GM18951 (cell line): ENCODE measurements at regions not wholly inside any gene's neighbourhood (a gene's known extent, or its start where the extent isn't known, plus 50 kb on each side); places are given as distances from the start of the nearest gene placed in this dataset.
"Not testable (repeated sequence)": the region's sequence is repeated elsewhere in the genome, so short reads cannot be mapped to it uniquely, and the experiment has no call there.

Source experiments
- POLR2A ChIP-seq: IDR thresholded peaks from 4 replicates; pipeline ENCODE4 v1.6.1; 2011; ENCODE audit warnings: mild to moderate bottlenecking; ENCODE audit not compliant: insufficient read length, insufficient read depth; ENCODE audit errors: extremely low read depth
- in situ Hi-C: fragments of 300-500 bp; cut with MboI; formaldehyde crosslinking; loops from one replicate; pipeline ENCODE4 v1.12.0; 2022; ENCODE audit warnings: low sequenced_read_pairs, mixed read lengths, inconsistent platforms; ENCODE audit not compliant: unreplicated experiment

- in situ Hi-C loops, result no loop called here
Measured at GRCh38 chrX:5402461-5402860, 826.2 kb downstream of the NLGN4X start.

GRCh38 chrX:5399403-5399802 lies 829.3 kb downstream of the NLGN4X start:
- TF ChIP-seq POLR2A, result no peak
- in situ Hi-C loops, result no loop called here

More at GRCh38 chrX:5402461-5402860, 826.2 kb downstream of the NLGN4X start:
- TF ChIP-seq POLR2A, result no peak

- TF ChIP-seq POLR2A, result no peak
- in situ Hi-C loops, result no loop called here
Measured at GRCh38 chrX:5397409-5397808, 831.3 kb downstream of the NLGN4X start.

GRCh38 chrX:5390376-5390775 lies 838.3 kb downstream of the NLGN4X start:
- in situ Hi-C loops, result no loop called here
- no peak for TF ChIP-seq POLR2A

- no peak for TF ChIP-seq POLR2A
- in situ Hi-C loops, result no loop called here
Measured at GRCh38 chrX:5388087-5388486, 840.6 kb downstream of the NLGN4X start.

- in situ Hi-C loops, result no loop called here
- no peak for TF ChIP-seq POLR2A
Measured at GRCh38 chrX:5380426-5380825, 848.2 kb downstream of the NLGN4X start.

GRCh38 chrX:5341902-5342301 lies 886.8 kb downstream of the NLGN4X start:
- in situ Hi-C loops, result no loop called here
- TF ChIP-seq POLR2A, result no peak

GRCh38 chrX:5337160-5337559 lies 891.5 kb downstream of the NLGN4X start:
- no peak for TF ChIP-seq POLR2A
- in situ Hi-C loops, result no loop called here

- TF ChIP-seq POLR2A, result no peak
- in situ Hi-C loops, result no loop called here
Measured at GRCh38 chrX:5324546-5324945, 904.1 kb downstream of the NLGN4X start.

GRCh38 chrX:5314148-5314547 lies 914.5 kb downstream of the NLGN4X start:
- in situ Hi-C loops, result no loop called here
- no peak for TF ChIP-seq POLR2A

GRCh38 chrX:5307416-5307815 lies 921.3 kb downstream of the NLGN4X start:
- TF ChIP-seq POLR2A, result no peak
- in situ Hi-C loops, result no loop called here

- in situ Hi-C loops, result no loop called here
- TF ChIP-seq POLR2A, result no peak
Measured at GRCh38 chrX:5306654-5307121, 922.0 kb downstream of the NLGN4X start.

- TF ChIP-seq POLR2A, result no peak
- in situ Hi-C loops, result no loop called here
Measured at GRCh38 chrX:5305452-5305851, 923.2 kb downstream of the NLGN4X start.

GRCh38 chrX:5295004-5295403 lies 933.7 kb downstream of the NLGN4X start:
- in situ Hi-C loops, result no loop called here
- TF ChIP-seq POLR2A, result no peak

GRCh38 chrX:5290635-5291034 lies 938.0 kb downstream of the NLGN4X start:
- TF ChIP-seq POLR2A, result no peak
- in situ Hi-C loops, result no loop called here

GRCh38 chrX:5289949-5290348 lies 938.7 kb downstream of the NLGN4X start:
- in situ Hi-C loops, result not testable (repeated sequence)
